ENCODE measurements at regions not wholly inside any gene's neighbourhood (a gene's known extent, or its start where the extent isn't known, plus 50 kb on each side); places are given as distances from the start of the nearest gene placed in this dataset.

GRCh38 chr7:148483515-148484308, 106.9 kb upstream of the C7orf33 start:
- TF ChIP-seq MAX (IDR thresholded peaks at IDR 0.05; ENCODE audit: insufficient read depth, insufficient read length): no peak
- TF ChIP-seq EZH2 (IDR thresholded peaks at IDR 0.05; ENCODE audit: borderline replicate concordance, low read depth, low read length, severe bottlenecking): no peak
- no peak for TF ChIP-seq CTCF (IDR thresholded peaks at IDR 0.05; ENCODE audit: extremely low read depth in 1 of 2, insufficient read depth in 1 of 2, low read depth in 1 of 2, low read length in 2 of 2)
- TF ChIP-seq POLR2AphosphoS5 (IDR thresholded peaks at IDR 0.05; ENCODE audit: insufficient read depth, low read depth, low read length): no peak
- no peak for TF ChIP-seq POLR2A (IDR thresholded peaks at IDR 0.05; ENCODE audit: low read depth, low read length)
- no peak for TF ChIP-seq JUN (IDR thresholded peaks at IDR 0.05; ENCODE audit: borderline replicate concordance, insufficient read depth, insufficient read length, low read depth)
- TF ChIP-seq GATA2 (IDR thresholded peaks at IDR 0.05; ENCODE audit: insufficient read depth, insufficient read length, low read depth, low read length): no peak

All from endothelial cell of umbilical vein (primary cell).